ENCODE measurements at regions not wholly inside any gene's neighbourhood (a gene's known extent, or its start where the extent isn't known, plus 50 kb on each side); places are given as distances from the start of the nearest gene placed in this dataset.

GRCh38 chr3:95934181-95934580, 880.2 kb upstream of the EPHA6 start:
- TF ChIP-seq L3MBTL2 (conservative IDR thresholded peaks at IDR 0.05) (no peak), FOXM1 (IDR thresholded peaks at IDR 0.05; ENCODE audit: borderline replicate concordance) (no peak), NFRKB (IDR thresholded peaks at IDR 0.05) (no peak), ELF4 (IDR thresholded peaks at IDR 0.05) (no peak), TARDBP (IDR thresholded peaks at IDR 0.05) (no peak), FOXK2 (IDR thresholded peaks at IDR 0.05) (no peak), SP1 (IDR thresholded peaks at IDR 0.05) (no peak)
